H9 (cell line): ENCODE measurements at regions not wholly inside any gene's neighbourhood (a gene's known extent, or its start where the extent isn't known, plus 50 kb on each side); places are given as distances from the start of the nearest gene placed in this dataset.

ENCODE experiments used
- DNase-seq: peaks from one replicate; pipeline ENCODE4 v3.0.0-alpha.2; 2017
- H2AFZ ChIP-seq: one replicate; pipeline ENCODE4 v1.6.1; 2013; ENCODE audit warnings: mild to moderate bottlenecking, low read length, control low read depth, moderate library complexity
- H2AK5ac ChIP-seq: 2 replicates; pipeline ENCODE4 v1.6.1; 2013; ENCODE audit warnings: low read length, control low read depth, mixed read lengths; ENCODE audit not compliant: insufficient read length
- H2BK120ac ChIP-seq: one replicate; pipeline ENCODE4 v1.6.1; 2013; ENCODE audit warnings: low read depth, mild to moderate bottlenecking, low read length, control low read depth, inconsistent platforms; ENCODE audit not compliant: poor library complexity, severe bottlenecking
- H2BK12ac ChIP-seq: 2 replicates; pipeline ENCODE4 v1.6.1; 2013; ENCODE audit warnings: low read length, control low read depth, mixed read lengths, low read depth; ENCODE audit not compliant: insufficient read length
- H2BK15ac ChIP-seq: 2 replicates; pipeline ENCODE4 v1.6.1; 2013; ENCODE audit warnings: low read depth, low read length, control low read depth
- H2BK20ac ChIP-seq: one replicate; pipeline ENCODE4 v1.6.1; 2013; ENCODE audit warnings: low read depth, mild to moderate bottlenecking, low read length, control low read depth, inconsistent platforms; ENCODE audit not compliant: poor library complexity, severe bottlenecking
- H2BK5ac ChIP-seq: 2 replicates; pipeline ENCODE4 v1.6.1; 2013; ENCODE audit warnings: low read length, control low read depth, mixed read lengths; ENCODE audit not compliant: insufficient read length
- H3K14ac ChIP-seq: 2 replicates; pipeline ENCODE4 v1.6.1; 2013; ENCODE audit warnings: low read length, control low read depth; ENCODE audit not compliant: insufficient read depth
- H3K18ac ChIP-seq: 2 replicates; pipeline ENCODE4 v1.6.1; 2013; ENCODE audit warnings: low read depth, mild to moderate bottlenecking, mixed read lengths, low read length, control low read depth; ENCODE audit not compliant: insufficient read length
- H3K23ac ChIP-seq: 2 replicates; pipeline ENCODE4 v1.6.1; 2013; ENCODE audit warnings: low read length, control low read depth, mixed read lengths, low read depth; ENCODE audit not compliant: insufficient read length
- H3K23me2 ChIP-seq: 2 replicates; pipeline ENCODE4 v1.6.1; 2013; ENCODE audit warnings: low read depth, mild to moderate bottlenecking, mixed read lengths, low read length, control low read depth; ENCODE audit not compliant: insufficient read length, poor library complexity, severe bottlenecking
- H3K27ac ChIP-seq: 2 replicates; pipeline ENCODE4 v1.5.1; 2013; ENCODE audit warnings: low read length, control low read depth, mixed read lengths, low read depth; ENCODE audit not compliant: insufficient read length
- H3K27me3 ChIP-seq: 2 replicates; pipeline ENCODE4 v1.6.1; 2013; ENCODE audit warnings: low read length, control low read depth, inconsistent platforms; ENCODE audit not compliant: insufficient read depth
- H3K4ac ChIP-seq: 2 replicates; pipeline ENCODE4 v1.6.1; 2013; ENCODE audit warnings: low read depth, mild to moderate bottlenecking, control low read depth, inconsistent platforms, low read length, moderate library complexity
- H3K4me1 ChIP-seq: 2 replicates; pipeline ENCODE4 v1.6.1; 2013; ENCODE audit warnings: low read length, control low read depth, inconsistent platforms; ENCODE audit not compliant: insufficient read depth
- H3K4me2 ChIP-seq: 2 replicates; pipeline ENCODE4 v1.6.1; 2013; ENCODE audit warnings: low read length, control low read depth, mixed read lengths; ENCODE audit not compliant: insufficient read length, insufficient read depth
- H3K56ac ChIP-seq: 2 replicates; pipeline ENCODE4 v1.6.1; 2013; ENCODE audit warnings: low read depth, mild to moderate bottlenecking, mixed read lengths, low read length, control low read depth; ENCODE audit not compliant: insufficient read length
- H3K79me1 ChIP-seq: 2 replicates; pipeline ENCODE4 v1.6.1; 2013; ENCODE audit warnings: low read depth, mild to moderate bottlenecking, moderate library complexity, low read length, control low read depth, inconsistent platforms; ENCODE audit not compliant: insufficient read depth, poor library complexity, severe bottlenecking
- H3K79me2 ChIP-seq: 2 replicates; pipeline ENCODE4 v1.6.1; 2013; ENCODE audit warnings: low read length, control low read depth, inconsistent platforms; ENCODE audit not compliant: insufficient read depth
- H3K9ac ChIP-seq: 2 replicates; pipeline ENCODE4 v1.6.1; 2013; ENCODE audit warnings: low read length, control low read depth, mixed read lengths; ENCODE audit not compliant: insufficient read length; ENCODE audit errors: extremely low read depth
- H3K9me3 ChIP-seq: one replicate; pipeline ENCODE4 v1.6.1; 2013; ENCODE audit warnings: low read depth, low read length, inconsistent platforms; ENCODE audit not compliant: control insufficient read depth
- H3T11ph ChIP-seq: one replicate; pipeline ENCODE4 v1.6.1; 2013; ENCODE audit warnings: mild to moderate bottlenecking, low read length, control low read depth, inconsistent platforms
- H4K20me1 ChIP-seq: one replicate; pipeline ENCODE4 v1.6.1; 2013; ENCODE audit not compliant: control insufficient read depth, insufficient read length, insufficient read depth
- H4K5ac ChIP-seq: 2 replicates; pipeline ENCODE4 v1.6.1; 2013; ENCODE audit warnings: low read depth, mild to moderate bottlenecking, mixed read lengths, low read length, control low read depth; ENCODE audit not compliant: insufficient read length
- H4K8ac ChIP-seq: replicated peaks from 2 replicates; pipeline ENCODE4 v1.6.1; 2013; ENCODE audit warnings: low read length, control low read depth, mixed read lengths, low read depth; ENCODE audit not compliant: insufficient read length
- H4K91ac ChIP-seq: 2 replicates; pipeline ENCODE4 v1.6.1; 2013; ENCODE audit warnings: low read depth, mild to moderate bottlenecking, moderate library complexity, mixed read lengths, low read length, control low read depth; ENCODE audit not compliant: insufficient read length
- H3K27ac Mint-ChIP-seq, 3 experiments: 2 replicates in 2 of 3; 3 replicates in 1 of 3; pipeline ENCODE4 v1.8.0; 2020 to 2021; ENCODE audit warnings: mixed read lengths in 3 of 3, mild to moderate bottlenecking in 1 of 3, moderate library complexity in 1 of 3
- H3K27me3 Mint-ChIP-seq: 2 replicates; pipeline ENCODE4 v1.8.0; 2021; ENCODE audit warnings: low read depth, mild to moderate bottlenecking, moderate library complexity, mixed read lengths
- H3K36me3 Mint-ChIP-seq, 3 experiments: 2 replicates in 2 of 3; 3 replicates in 1 of 3; pipeline ENCODE4 v1.8.0; 2020 to 2021; ENCODE audit warnings: low read depth in 3 of 3, mixed read lengths in 3 of 3; ENCODE audit not compliant: insufficient read depth in 1 of 3
- H3K4me1 Mint-ChIP-seq, 2 experiments: 2 replicates each; pipeline ENCODE4 v1.8.0; 2020; ENCODE audit warnings: mixed read lengths in 2 of 2
- H3K4me3 Mint-ChIP-seq, 2 experiments: 2 replicates in 1 of 2; 3 replicates in 1 of 2; pipeline ENCODE4 v1.8.0; 2020 to 2021; ENCODE audit warnings: mild to moderate bottlenecking in 2 of 2, mixed read lengths in 2 of 2, moderate library complexity in 1 of 2
- H3K9me3 Mint-ChIP-seq, 2 experiments: 2 replicates in 1 of 2; 3 replicates in 1 of 2; pipeline ENCODE4 v1.8.0; 2020; ENCODE audit warnings: mild to moderate bottlenecking in 2 of 2, mixed read lengths in 2 of 2, moderate library complexity in 1 of 2
- CTCF ChIP-seq: fragments of 200-600 bp; sonication (generic); conservative IDR thresholded peaks from 3 replicates; pipeline ENCODE4 v1.8.0; 2021; ENCODE audit warnings: antibody characterized with exemption, mild to moderate bottlenecking
- WGBS: extraction: QIAGEN DNeasy Blood & Tissue Kit; methylation state at CpG from one replicate; pipeline ENCODE4 v1.1.7; 2013; ENCODE audit warnings: missing lambda C conversion rate, low lambda C conversion rate, mixed read lengths; ENCODE audit not compliant: insufficient read length; ENCODE audit errors: extremely low coverage; 5-methylcytosine and 5-hydroxymethylcytosine counted together

- no peaks in the 10 kb centered on the region for H3K27me3 Mint-ChIP-seq
- H3K9me3 Mint-ChIP-seq, result peaks cover 8 to 11% of the 10 kb centered on the region in 2 experiments; a peak in 3 of 5 replicates
- Histone ChIP-seq H3K79me2 (no peaks in the 10 kb centered on the region), H3K4ac (no peak overlapping the region), H3K4me1 (no peaks in the 10 kb centered on the region), H3K18ac (no peak overlapping the region), H2BK15ac (no peak overlapping the region), H4K91ac (no peak overlapping the region), H3K27me3 (no peaks in the 10 kb centered on the region), H3K27ac (no peak overlapping the region), H2AK5ac (no peak overlapping the region), H3K14ac (no peak overlapping the region), H2BK20ac (no peak overlapping the region), H3K23me2 (no peaks in the 10 kb centered on the region), H4K8ac (no peak overlapping the region), H3K23ac (no peak overlapping the region), H3T11ph (no peak overlapping the region), H3K79me1 (no peaks in the 10 kb centered on the region), H3K4me2 (no peak overlapping the region), H2BK12ac (no peak overlapping the region), H2BK5ac (no peak overlapping the region), H3K9me3 (no peaks in the 10 kb centered on the region), H4K5ac (no peak overlapping the region), H3K9ac (no peak overlapping the region), H2AFZ (no peak overlapping the region), H2BK120ac (no peak overlapping the region), H4K20me1 (no peaks in the 10 kb centered on the region), H3K56ac (no peak overlapping the region)
- WGBS, result no CpG with 5 or more reads among the region's 1 CpG
- no peak overlapping the region for H3K27ac Mint-ChIP-seq
- peaks cover 12 to 14% of the 10 kb centered on the region in 2 experiments for H3K4me1 Mint-ChIP-seq
- peaks cover 0 to 28% (median 15%) of the 10 kb centered on the region in 3 experiments; a peak in 5 of 7 replicates for H3K36me3 Mint-ChIP-seq
- no peak for DNase-seq
- TF ChIP-seq CTCF, result no peak
- no peak overlapping the region for H3K4me3 Mint-ChIP-seq
Measured at GRCh38 chr3:81132995-81133394, 628.5 kb downstream of the GBE1 start.
